Osteoblast (primary cell): ENCODE measurements at regions not wholly inside any gene's neighbourhood (a gene's known extent, or its start where the extent isn't known, plus 50 kb on each side); places are given as distances from the start of the nearest gene placed in this dataset.

Source experiments
- DNase-seq: peaks from one replicate; pipeline ENCODE4 v3.0.0; 2011; ENCODE audit warnings: low spot score, mixed read lengths; ENCODE audit not compliant: insufficient read length; ENCODE audit errors: missing footprints
- H2AFZ ChIP-seq: 2 replicates; pipeline ENCODE4 v1.6.0; 2011; ENCODE audit warnings: mild to moderate bottlenecking, low read length
- H3K27ac ChIP-seq: 2 replicates; pipeline ENCODE4 v1.5.1; 2011; ENCODE audit warnings: mild to moderate bottlenecking, low read depth, low read length, moderate library complexity
- H3K27me3 ChIP-seq: 2 replicates; pipeline ENCODE4 v1.6.0; 2012; ENCODE audit warnings: mild to moderate bottlenecking, control low read depth, inconsistent platforms, low read length, moderate library complexity; ENCODE audit not compliant: insufficient read depth
- H3K36me3 ChIP-seq: 2 replicates; pipeline ENCODE4 v1.5.1; 2011; ENCODE audit warnings: mild to moderate bottlenecking, low read length, control low read depth, moderate library complexity; ENCODE audit not compliant: insufficient read depth
- H3K4me1 ChIP-seq: 2 replicates; pipeline ENCODE4 v1.5.1; 2011; ENCODE audit warnings: mild to moderate bottlenecking, low read length, control low read depth, moderate library complexity; ENCODE audit not compliant: insufficient read depth
- H3K4me2 ChIP-seq: 2 replicates; pipeline ENCODE4 v1.6.0; 2011; ENCODE audit warnings: mild to moderate bottlenecking, low read length; ENCODE audit not compliant: insufficient read depth
- H3K4me3 ChIP-seq: fragments of 200-600 bp; sonication (generic); 3 replicates; pipeline ENCODE4 v1.5.1; 2012; ENCODE audit warnings: mild to moderate bottlenecking, low read length, inconsistent platforms; ENCODE audit not compliant: insufficient read depth
- H3K79me2 ChIP-seq: 2 replicates; pipeline ENCODE4 v1.6.0; 2012; ENCODE audit warnings: mild to moderate bottlenecking, low read length, control low read depth, inconsistent platforms; ENCODE audit not compliant: insufficient read depth
- H3K9me3 ChIP-seq: 2 replicates; pipeline ENCODE4 v1.5.1; 2011; ENCODE audit warnings: low read depth, low read length, control low read depth
- H4K20me1 ChIP-seq: 2 replicates; pipeline ENCODE4 v1.6.0; 2012; ENCODE audit warnings: mild to moderate bottlenecking, low read length, control low read depth; ENCODE audit not compliant: insufficient read depth
- CTCF ChIP-seq: IDR thresholded peaks from 2 replicates; pipeline ENCODE4 v1.5.1; 2011; ENCODE audit warnings: mild to moderate bottlenecking, low read depth, low read length, moderate library complexity; ENCODE audit errors: extremely low read depth

- H4K20me1 ChIP-seq = no peaks in the 10 kb centered on the region
- TF ChIP-seq CTCF = no peak
- no peaks in the 10 kb centered on the region for H3K9me3 ChIP-seq
- H3K4me3 ChIP-seq = no peak overlapping the region
- H3K27ac ChIP-seq = no peak overlapping the region
- H3K79me2 ChIP-seq = no peaks in the 10 kb centered on the region
- no peaks in the 10 kb centered on the region for H3K27me3 ChIP-seq
- no peak for DNase-seq
- no peaks in the 10 kb centered on the region for H3K36me3 ChIP-seq
- no peak overlapping the region for H2AFZ ChIP-seq
- H3K4me2 ChIP-seq = no peak overlapping the region
- H3K4me1 ChIP-seq = peaks cover 7% of the 10 kb centered on the region
These were observed 205.3 kb upstream of the MTNR1B start for GRCh38 chr11:92764128-92764527.

GRCh38 chr11:92765082-92765840 lies 204.2 kb upstream of the MTNR1B start:
- Histone ChIP-seq H3K4me2 (peak overlapping the region; percentile 77), H2AFZ (no peak overlapping the region), H3K27ac (no peak overlapping the region), H3K79me2 (no peaks in the 10 kb centered on the region), H3K27me3 (no peaks in the 10 kb centered on the region), H3K4me1 (peaks cover 7% of the 10 kb centered on the region), H3K36me3 (no peaks in the 10 kb centered on the region), H4K20me1 (no peaks in the 10 kb centered on the region), H3K9me3 (no peaks in the 10 kb centered on the region), H3K4me3 (no peak overlapping the region)
- DNase-seq = no peak
- TF ChIP-seq CTCF = no peak

GRCh38 chr11:92765965-92766371 lies 203.5 kb upstream of the MTNR1B start:
- DNase-seq = peak; percentile 30
- TF ChIP-seq CTCF = no peak
- Histone ChIP-seq H3K27me3 (no peaks in the 10 kb centered on the region), H3K4me3 (peak overlapping the region; percentile 63), H3K27ac (no peak overlapping the region), H3K4me1 (peaks cover 7% of the 10 kb centered on the region), H3K4me2 (peak overlapping the region; percentile 77), H2AFZ (peak overlapping the region; percentile 88), H4K20me1 (no peaks in the 10 kb centered on the region), H3K9me3 (no peaks in the 10 kb centered on the region), H3K79me2 (no peaks in the 10 kb centered on the region), H3K36me3 (no peaks in the 10 kb centered on the region)

- peak overlapping the region; percentile 88 for H2AFZ ChIP-seq
- peak overlapping the region; percentile 63 for H3K4me3 ChIP-seq
- no peaks in the 10 kb centered on the region for H3K79me2 ChIP-seq
- H3K27ac ChIP-seq = no peak overlapping the region
- DNase-seq = no peak
- H3K27me3 ChIP-seq = no peaks in the 10 kb centered on the region
- H4K20me1 ChIP-seq = no peaks in the 10 kb centered on the region
- H3K4me1 ChIP-seq = peaks cover 7% of the 10 kb centered on the region
- peak overlapping the region; percentile 77 for H3K4me2 ChIP-seq
- no peak for TF ChIP-seq CTCF
- no peaks in the 10 kb centered on the region for H3K36me3 ChIP-seq
- H3K9me3 ChIP-seq = no peaks in the 10 kb centered on the region
These were observed 202.8 kb upstream of the MTNR1B start for GRCh38 chr11:92766698-92767097.
